GM12878 (cell line): ENCODE measurements at regions not wholly inside any gene's neighbourhood (a gene's known extent, or its start where the extent isn't known, plus 50 kb on each side); places are given as distances from the start of the nearest gene placed in this dataset.

Experiments
- ATAC-seq: fragments of 200-7000 bp; cut with Tn5 transposase; 3 replicates; pipeline ENCODE4 v1.9.1; 2020; ENCODE audit warnings: mild to moderate bottlenecking, moderate library complexity
- BruUV-seq: library from RNA; stranded (reverse); fragments of 400-500 nt; replicated peaks from 2 replicates; lab custom pipeline; 2021; lab: Mats Ljungman, UMichigan
- CTCF ChIA-PET: fragments of 300-600 bp; sonication (Branson Sonifier 250); formaldehyde crosslinking; extraction: SDS; loops from one replicate; lab custom pipeline; 2021; ENCODE audit warnings: inconsistent platforms; lab: Yijun Ruan, JAX
- POLR2A ChIA-PET: fragments of 350-600 bp; formaldehyde crosslinking; extraction: SDS; loops from one replicate; lab custom pipeline; 2021; ENCODE audit warnings: inconsistent platforms; lab: Charles Lee
- RAD21 ChIA-PET: fragments of 300-600 bp; sonication (Branson Sonifier 250); formaldehyde crosslinking; loops from one replicate; lab custom pipeline; 2023; ENCODE audit warnings: antibody characterized with exemption; ENCODE audit not compliant: unreplicated experiment; lab: Charles Lee
- SMC1A ChIA-PET: fragments of 300-600 bp; sonication (Branson Sonifier 250); formaldehyde crosslinking; loops from one replicate; lab custom pipeline; 2023; ENCODE audit not compliant: unreplicated experiment, uncharacterized antibody; lab: Charles Lee
- DNase-seq: peaks from one replicate; pipeline ENCODE4 v3.0.0-alpha.2; 2011; ENCODE audit warnings: low read depth, low spot score
- FAIRE-seq: peaks from 3 replicates; lab custom pipeline; 2011; peaks lifted over from hg19 to GRCh38; lab: Jason Lieb, UNC
- H2AFZ ChIP-seq: 2 replicates; pipeline ENCODE4 v1.6.0; 2011; ENCODE audit warnings: low read depth, low read length, control low read depth; ENCODE audit not compliant: control insufficient read depth
- H3K27ac ChIP-seq: 2 replicates; pipeline ENCODE4 v1.5.1; 2011; ENCODE audit warnings: control low read depth; ENCODE audit not compliant: control insufficient read depth, insufficient read depth
- H3K27me3 ChIP-seq, 2 experiments: replicated peaks in 1 of 2; 2 replicates each; pipeline versions ENCODE4 v1.6.0 to v1.6.1; 2011; ENCODE audit warnings: low read length in 1 of 2; ENCODE audit not compliant: control insufficient read depth in 2 of 2, insufficient read depth in 2 of 2
- H3K36me3 ChIP-seq, 2 experiments: 2 replicates each; pipeline ENCODE4 v1.5.1; 2011; ENCODE audit warnings: low read length in 1 of 2; ENCODE audit not compliant: control insufficient read depth in 2 of 2, insufficient read depth in 2 of 2
- H3K4me1 ChIP-seq: 2 replicates; pipeline ENCODE4 v1.6.1; 2011; ENCODE audit warnings: mild to moderate bottlenecking, low read length, moderate library complexity, mixed read lengths; ENCODE audit not compliant: control insufficient read depth, insufficient read depth
- H3K4me2 ChIP-seq: 2 replicates; pipeline ENCODE4 v1.6.0; 2011; ENCODE audit warnings: control low read depth; ENCODE audit not compliant: control insufficient read depth, insufficient read depth
- H3K4me3 ChIP-seq: fragments of 200-600 bp; sonication (generic); 2 replicates; pipeline ENCODE4 v1.5.1; 2016
- H3K79me2 ChIP-seq: 2 replicates; pipeline ENCODE4 v1.6.0; 2011; ENCODE audit warnings: low read length; ENCODE audit not compliant: control insufficient read depth, insufficient read depth
- H3K9ac ChIP-seq: 2 replicates; pipeline ENCODE4 v1.8.0; 2011; ENCODE audit warnings: low read length, control low read depth, mixed read lengths; ENCODE audit not compliant: control insufficient read depth, insufficient read depth
- H3K9me3 ChIP-seq: replicated peaks from 3 replicates; pipeline ENCODE4 v1.5.1; 2011; ENCODE audit warnings: mild to moderate bottlenecking, low read length; ENCODE audit not compliant: control insufficient read depth, insufficient read depth
- H4K20me1 ChIP-seq: 2 replicates; pipeline ENCODE4 v1.6.0; 2011; ENCODE audit not compliant: control insufficient read depth, insufficient read depth
- ASH2L ChIP-seq: fragments of 300-600, 200-600 bp; sonication (generic); IDR thresholded peaks from 2 replicates; pipeline ENCODE4 v1.6.1; 2017; ENCODE audit warnings: low read depth, mild to moderate bottlenecking, borderline replicate concordance
- BCL11A ChIP-seq: IDR thresholded peaks from 2 replicates; pipeline ENCODE4 v1.6.1; 2011; ENCODE audit warnings: low read depth, low read length
- CHD1 ChIP-seq: IDR thresholded peaks from 2 replicates; pipeline ENCODE4 v1.6.1; 2012; ENCODE audit warnings: low read depth, low read length, improper control_type of control experiment
- CHD4 ChIP-seq: fragments of 200-600 bp; sonication (generic); IDR thresholded peaks from 2 replicates; pipeline ENCODE4 v1.6.1; 2016; ENCODE audit warnings: mild to moderate bottlenecking
- CUX1 ChIP-seq: IDR thresholded peaks from 2 replicates; pipeline ENCODE4 v1.6.1; 2012; ENCODE audit warnings: improper control_type of control experiment, low read depth, low read length; ENCODE audit not compliant: insufficient replicate concordance
- ELK1 ChIP-seq: IDR thresholded peaks from 2 replicates; pipeline ENCODE4 v1.6.1; 2012; ENCODE audit warnings: low read depth, low read length, improper control_type of control experiment
- ESRRA ChIP-seq: IDR thresholded peaks from 2 replicates; pipeline ENCODE4 v1.6.1; 2012; ENCODE audit warnings: mild to moderate bottlenecking, low read length, improper control_type of control experiment
- GATAD2B ChIP-seq: fragments of 450-650 bp; conservative IDR thresholded peaks from 2 replicates; pipeline ENCODE4 v1.6.1; 2017; ENCODE audit warnings: low read depth, mild to moderate bottlenecking, moderate library complexity
- HDAC6 ChIP-seq: fragments of 200-600 bp; sonication (generic); IDR thresholded peaks from one replicate; pipeline ENCODE4 v1.8.0; 2017; ENCODE audit warnings: antibody characterized with exemption; ENCODE audit not compliant: unreplicated experiment
- IKZF2 ChIP-seq, 2 experiments: fragments of 450-650 bp; IDR thresholded peaks; 2 replicates each; pipeline ENCODE4 v1.6.1; 2017; ENCODE audit warnings: mild to moderate bottlenecking in 2 of 2, moderate library complexity in 2 of 2
- MYC ChIP-seq: IDR thresholded peaks from 2 replicates; pipeline ENCODE4 v1.6.1; 2011; ENCODE audit warnings: mild to moderate bottlenecking, low read length, moderate library complexity, inconsistent platforms; ENCODE audit not compliant: insufficient read depth, insufficient replicate concordance, insufficient read length, severe bottlenecking
- NFXL1 ChIP-seq: fragments of 450-650 bp; IDR thresholded peaks from 2 replicates; pipeline ENCODE4 v1.6.1; 2017; ENCODE audit warnings: antibody characterized with exemption, mild to moderate bottlenecking, borderline replicate concordance
- SMAD1 ChIP-seq: fragments of 450-650 bp; IDR thresholded peaks from 2 replicates; pipeline ENCODE4 v1.6.1; 2018; ENCODE audit warnings: mild to moderate bottlenecking, low read depth; ENCODE audit not compliant: partially characterized antibody
- SMARCA5 ChIP-seq: fragments of 450-650 bp; IDR thresholded peaks from 2 replicates; pipeline ENCODE4 v1.6.1; 2017; ENCODE audit warnings: mild to moderate bottlenecking
- TBL1XR1 ChIP-seq: IDR thresholded peaks from 2 replicates; pipeline ENCODE4 v1.6.1; 2012; ENCODE audit warnings: low read depth, low read length, improper control_type of control experiment
- TCF12 ChIP-seq: IDR thresholded peaks from 2 replicates; pipeline ENCODE4 v1.6.1; 2011; ENCODE audit warnings: low read depth, mild to moderate bottlenecking, low read length
- ZNF622 ChIP-seq: fragments of 450-650 bp; IDR thresholded peaks from 2 replicates; pipeline ENCODE4 v1.6.1; 2017; ENCODE audit warnings: mild to moderate bottlenecking, inconsistent platforms
- WGBS: methylation state at CpG from one replicate; pipeline ENCODE4 v1.1.6; 2016; ENCODE audit warnings: low lambda C conversion rate; ENCODE audit not compliant: insufficient replicate concordance, insufficient coverage; ENCODE audit errors: missing lambda C conversion rate; 5-methylcytosine and 5-hydroxymethylcytosine counted together
- in situ Hi-C: fragments of 300-500 bp; cut with MboI; formaldehyde crosslinking; loops from 9 replicates; pipeline ENCODE4 v1.14.3; 2018; ENCODE audit warnings: mixed read lengths
- intact Hi-C: fragments of 100-400 bp; cut with micrococcal nuclease; formaldehyde crosslinking; loops from one replicate; pipeline ENCODE4 v1.14.2; 2022; ENCODE audit not compliant: unreplicated experiment

GRCh38 chr2:145065342-145065741 is 545.4 kb upstream of the ZEB2 start:
- ChIA-PET RAD21 (no interaction called here), SMC1A (no interaction called here)
- Histone ChIP-seq H3K79me2 (no peaks in the 10 kb centered on the region), H3K4me1 (no peaks in the 10 kb centered on the region), H3K4me3 (no peak overlapping the region), H3K27me3 (no peaks in the 10 kb centered on the region; a peak in 1 of 4 replicates), H3K27ac (no peak overlapping the region)
- DNase-seq: no peak
- in situ Hi-C loops: no loop called here
- TF ChIP-seq SMAD1 (no peak), HDAC6 (no peak), ELK1 (no peak), BCL11A (no peak), GATAD2B (no peak), IKZF2 (IDR thresholded peaks at IDR 0.05) (no peak), CHD4 (no peak), TBL1XR1 (no peak), SMARCA5 (no peak), ASH2L (no peak), TCF12 (no peak), ESRRA (no peak), MYC (no peak), CHD1 (no peak), ZNF622 (no peak), CUX1 (no peak), NFXL1 (no peak)
- TF ChIP-seq, all 136 proteins: peak for 0
- WGBS: 94% methylated on average over 1 of the region's 1 CpG
- ChIA-PET POLR2A (no interaction called here), CTCF (no interaction called here)
- no peaks in the 10 kb centered on the region for H3K9me3 ChIP-seq
- H2AFZ ChIP-seq: no peak overlapping the region
- intact Hi-C loops: no loop called here
- H3K36me3 ChIP-seq: no peaks in the 10 kb centered on the region
- no peaks in the 10 kb centered on the region for H4K20me1 ChIP-seq
- ATAC-seq (no peak), FAIRE-seq (no peak)
- H3K4me2 ChIP-seq: no peak overlapping the region
- H3K9ac ChIP-seq: no peak overlapping the region
- BruUV-seq: no TSS peak
